ENCODE measurements at regions not wholly inside any gene's neighbourhood (a gene's known extent, or its start where the extent isn't known, plus 50 kb on each side); places are given as distances from the start of the nearest gene placed in this dataset.

- Histone ChIP-seq H2BK5ac (ENCODE audit: low read depth, low read length, poor library complexity, severe bottlenecking) (no peak overlapping the region), H3K36me3 (ENCODE audit: control insufficient read depth in 1 of 2, insufficient read depth in 2 of 2, low read depth in 1 of 2, low read length in 2 of 2) (no peaks in the 10 kb centered on the region), H3K18ac (ENCODE audit: low read depth in 1 of 2, low read length in 2 of 2) (no peak overlapping the region), H3K23ac (ENCODE audit: low read length in 2 of 2) (no peak overlapping the region), H3K4ac (ENCODE audit: low read depth in 1 of 2, low read length in 2 of 2) (no peak overlapping the region), H2BK120ac (ENCODE audit: low read depth, low read length) (no peak overlapping the region), H2BK12ac (ENCODE audit: low read length in 2 of 2) (no peak overlapping the region), H2AFZ (ENCODE audit: low read depth, low read length) (no peak overlapping the region), H3K4me2 (ENCODE audit: low read length, poor library complexity, severe bottlenecking) (no peak overlapping the region), H3K9ac (ENCODE audit: low read length) (no peak overlapping the region), H3K79me1 (replicated peaks; ENCODE audit: low read length, poor library complexity, severe bottlenecking) (no peaks in the 10 kb centered on the region), H3K27ac (ENCODE audit: low read length, poor library complexity, severe bottlenecking) (no peak overlapping the region), H3K27me3 (ENCODE audit: control insufficient read depth in 1 of 2, insufficient read depth in 1 of 2, low read length in 2 of 2) (no peaks in the 10 kb centered on the region), H2BK15ac (ENCODE audit: low read depth, poor library complexity, severe bottlenecking) (no peak overlapping the region), H4K8ac (ENCODE audit: low read length) (no peak overlapping the region), H3K14ac (ENCODE audit: low read length in 2 of 2) (no peak overlapping the region), H3K9me3 (ENCODE audit: control insufficient read depth, low read length) (no peaks in the 10 kb centered on the region), H2AK5ac (ENCODE audit: low read length, severe bottlenecking) (no peak overlapping the region), H4K91ac (ENCODE audit: low read length) (no peak overlapping the region), H3K4me1 (ENCODE audit: control insufficient read depth, insufficient read depth, low read depth, low read length) (peaks cover 1% of the 10 kb centered on the region), H3K4me3 (ENCODE audit: insufficient read depth in 1 of 2, low read depth in 1 of 2, low read length in 2 of 2) (no peak overlapping the region)
- peak; percentile 36 for DNase-seq
- WGBS: no CpG with 5 or more reads among the region's 3 CpGs
Observed at GRCh38 chr14:37988472-37988871, 219.2 kb upstream of the SSTR1 start.

GRCh38 chr14:37991027-37991426 is 216.7 kb upstream of the SSTR1 start:
- H3K36me3 ChIP-seq (ENCODE audit: control insufficient read depth in 1 of 2, insufficient read depth in 2 of 2, low read depth in 1 of 2, low read length in 2 of 2): no peaks in the 10 kb centered on the region
- H2AK5ac ChIP-seq (ENCODE audit: low read length, severe bottlenecking): no peak overlapping the region
- no peak overlapping the region for H3K4me2 ChIP-seq (ENCODE audit: low read length, poor library complexity, severe bottlenecking)
- no peak overlapping the region for H3K4me3 ChIP-seq (ENCODE audit: insufficient read depth in 1 of 2, low read depth in 1 of 2, low read length in 2 of 2)
- H3K18ac ChIP-seq (ENCODE audit: low read depth in 1 of 2, low read length in 2 of 2): no peak overlapping the region
- no peaks in the 10 kb centered on the region for H3K9me3 ChIP-seq (ENCODE audit: control insufficient read depth, low read length)
- no peak overlapping the region for H2BK15ac ChIP-seq (ENCODE audit: low read depth, poor library complexity, severe bottlenecking)
- H2BK120ac ChIP-seq (ENCODE audit: low read depth, low read length): no peak overlapping the region
- no peak overlapping the region for H2BK12ac ChIP-seq (ENCODE audit: low read length in 2 of 2)
- no peak overlapping the region for H2AFZ ChIP-seq (ENCODE audit: low read depth, low read length)
- no CpG with 5 or more reads among the region's 1 CpG for WGBS
- no peak for DNase-seq
- H3K4me1 ChIP-seq (ENCODE audit: control insufficient read depth, insufficient read depth, low read depth, low read length): peaks cover 1% of the 10 kb centered on the region
- no peaks in the 10 kb centered on the region for H3K27me3 ChIP-seq (ENCODE audit: control insufficient read depth in 1 of 2, insufficient read depth in 1 of 2, low read length in 2 of 2)
- H3K4ac ChIP-seq (ENCODE audit: low read depth in 1 of 2, low read length in 2 of 2): no peak overlapping the region
- H3K14ac ChIP-seq (ENCODE audit: low read length in 2 of 2): no peak overlapping the region
- no peak overlapping the region for H4K8ac ChIP-seq (ENCODE audit: low read length)
- H3K23ac ChIP-seq (ENCODE audit: low read length in 2 of 2): no peak overlapping the region
- no peak overlapping the region for H4K91ac ChIP-seq (ENCODE audit: low read length)
- no peak overlapping the region for H3K9ac ChIP-seq (ENCODE audit: low read length)
- no peak overlapping the region for H2BK5ac ChIP-seq (ENCODE audit: low read depth, low read length, poor library complexity, severe bottlenecking)
- no peaks in the 10 kb centered on the region for H3K79me1 ChIP-seq (replicated peaks; ENCODE audit: low read length, poor library complexity, severe bottlenecking)
- H3K27ac ChIP-seq (ENCODE audit: low read length, poor library complexity, severe bottlenecking): no peak overlapping the region

- Histone ChIP-seq H3K27ac (ENCODE audit: low read length, poor library complexity, severe bottlenecking) (no peak overlapping the region), H3K79me1 (replicated peaks; ENCODE audit: low read length, poor library complexity, severe bottlenecking) (no peaks in the 10 kb centered on the region), H3K18ac (ENCODE audit: low read depth in 1 of 2, low read length in 2 of 2) (no peak overlapping the region), H3K23ac (ENCODE audit: low read length in 2 of 2) (no peak overlapping the region), H3K27me3 (ENCODE audit: control insufficient read depth in 1 of 2, insufficient read depth in 1 of 2, low read length in 2 of 2) (no peaks in the 10 kb centered on the region), H3K4me3 (ENCODE audit: insufficient read depth in 1 of 2, low read depth in 1 of 2, low read length in 2 of 2) (no peak overlapping the region), H3K9ac (ENCODE audit: low read length) (no peak overlapping the region), H3K36me3 (ENCODE audit: control insufficient read depth in 1 of 2, insufficient read depth in 2 of 2, low read depth in 1 of 2, low read length in 2 of 2) (no peaks in the 10 kb centered on the region), H2BK5ac (ENCODE audit: low read depth, low read length, poor library complexity, severe bottlenecking) (no peak overlapping the region), H2AFZ (ENCODE audit: low read depth, low read length) (no peak overlapping the region), H3K4ac (ENCODE audit: low read depth in 1 of 2, low read length in 2 of 2) (no peak overlapping the region), H2BK15ac (ENCODE audit: low read depth, poor library complexity, severe bottlenecking) (no peak overlapping the region), H2BK12ac (ENCODE audit: low read length in 2 of 2) (no peak overlapping the region), H2BK120ac (ENCODE audit: low read depth, low read length) (no peak overlapping the region), H4K8ac (ENCODE audit: low read length) (no peak overlapping the region), H3K4me1 (ENCODE audit: control insufficient read depth, insufficient read depth, low read depth, low read length) (peaks cover 1% of the 10 kb centered on the region), H2AK5ac (ENCODE audit: low read length, severe bottlenecking) (no peak overlapping the region), H3K14ac (ENCODE audit: low read length in 2 of 2) (no peak overlapping the region), H3K4me2 (ENCODE audit: low read length, poor library complexity, severe bottlenecking) (no peak overlapping the region), H4K91ac (ENCODE audit: low read length) (no peak overlapping the region), H3K9me3 (ENCODE audit: control insufficient read depth, low read length) (no peaks in the 10 kb centered on the region)
- no peak for DNase-seq
Observed at GRCh38 chr14:37992499-37992898, 215.2 kb upstream of the SSTR1 start.

DNA sequence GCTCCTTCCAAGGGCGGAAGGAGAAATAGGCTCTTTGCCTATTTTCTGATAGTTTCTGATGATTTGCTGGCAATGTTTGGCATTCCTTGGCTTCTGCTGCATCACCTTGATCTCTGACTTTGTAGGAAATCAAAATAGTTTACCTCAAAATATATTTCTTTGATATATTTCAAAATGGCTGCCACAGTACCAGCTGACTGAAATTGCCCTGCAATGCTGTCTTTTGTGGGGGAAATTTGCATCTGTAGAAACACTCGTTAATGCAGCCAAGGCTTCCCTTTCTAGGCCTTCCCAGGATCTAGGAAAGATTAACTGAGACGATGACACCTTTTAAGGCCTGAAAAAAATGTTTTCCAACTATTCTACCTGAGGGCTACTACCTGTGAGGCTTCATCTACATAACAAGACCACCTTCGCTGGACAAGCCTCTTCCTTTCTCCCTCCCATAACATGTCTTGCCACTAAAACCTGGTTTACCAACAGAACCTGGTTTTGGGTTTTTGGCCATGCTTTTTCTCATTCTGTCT is 212.8 kb upstream of the SSTR1 start:
- Histone ChIP-seq H2BK5ac (ENCODE audit: low read depth, low read length, poor library complexity, severe bottlenecking) (no peak overlapping the region), H3K4me2 (ENCODE audit: low read length, poor library complexity, severe bottlenecking) (no peak overlapping the region), H3K79me1 (replicated peaks; ENCODE audit: low read length, poor library complexity, severe bottlenecking) (no peaks in the 10 kb centered on the region), H3K18ac (ENCODE audit: low read depth in 1 of 2, low read length in 2 of 2) (no peak overlapping the region), H2AK5ac (ENCODE audit: low read length, severe bottlenecking) (no peak overlapping the region), H3K14ac (ENCODE audit: low read length in 2 of 2) (no peak overlapping the region), H3K27ac (ENCODE audit: low read length, poor library complexity, severe bottlenecking) (no peak overlapping the region), H2AFZ (ENCODE audit: low read depth, low read length) (no peak overlapping the region), H2BK15ac (ENCODE audit: low read depth, poor library complexity, severe bottlenecking) (no peak overlapping the region), H2BK120ac (ENCODE audit: low read depth, low read length) (no peak overlapping the region), H3K9me3 (ENCODE audit: control insufficient read depth, low read length) (no peaks in the 10 kb centered on the region), H4K91ac (ENCODE audit: low read length) (no peak overlapping the region), H3K23ac (ENCODE audit: low read length in 2 of 2) (no peak overlapping the region), H3K4me1 (ENCODE audit: control insufficient read depth, insufficient read depth, low read depth, low read length) (no peaks in the 10 kb centered on the region), H3K27me3 (ENCODE audit: control insufficient read depth in 1 of 2, insufficient read depth in 1 of 2, low read length in 2 of 2) (no peaks in the 10 kb centered on the region), H3K36me3 (ENCODE audit: control insufficient read depth in 1 of 2, insufficient read depth in 2 of 2, low read depth in 1 of 2, low read length in 2 of 2) (no peaks in the 10 kb centered on the region), H2BK12ac (ENCODE audit: low read length in 2 of 2) (no peak overlapping the region), H4K8ac (ENCODE audit: low read length) (no peak overlapping the region), H3K9ac (ENCODE audit: low read length) (no peak overlapping the region), H3K4me3 (ENCODE audit: insufficient read depth in 1 of 2, low read depth in 1 of 2, low read length in 2 of 2) (no peak overlapping the region), H3K4ac (ENCODE audit: low read depth in 1 of 2, low read length in 2 of 2) (no peak overlapping the region)
- 79% methylated on average over 4 of the region's 4 CpGs for WGBS
- DNase-seq: no peak

Data from mesenchymal stem cell (in vitro differentiated cells and primary cell).